GM23338 (cell line): ENCODE measurements at regions not wholly inside any gene's neighbourhood (a gene's known extent, or its start where the extent isn't known, plus 50 kb on each side); places are given as distances from the start of the nearest gene placed in this dataset.
"Not testable (repeated sequence)": the region's sequence is repeated elsewhere in the genome, so short reads cannot be mapped to it uniquely, and the experiment has no call there.

Source experiments
- CREB1 ChIP-seq: fragments of 250-450 bp; sonication (Bioruptor Pico); IDR thresholded peaks from 2 replicates; pipeline ENCODE4 v1.5.0; 2020; ENCODE audit warnings: low read depth, mild to moderate bottlenecking, moderate library complexity
- CTCF ChIP-seq, 2 experiments: fragments of 200-600 bp in 1 of 2; sonication (generic) in 1 of 2; conservative IDR thresholded peaks; 2 replicates each; pipeline versions ENCODE4 v1.5.1 to v1.6.1; 2016 to 2017; ENCODE audit warnings: antibody characterized with exemption in 2 of 2, low read depth in 2 of 2, mild to moderate bottlenecking in 2 of 2, moderate library complexity in 1 of 2
- ETS1 ChIP-seq: IDR thresholded peaks from 2 replicates; pipeline ENCODE4 v1.6.1; 2016; ENCODE audit warnings: antibody characterized with exemption
- EZH2 ChIP-seq: fragments of 200-600 bp; sonication (generic); IDR thresholded peaks from one replicate; pipeline ENCODE4 v1.8.0; 2017; ENCODE audit warnings: antibody characterized with exemption, mild to moderate bottlenecking, low read depth; ENCODE audit not compliant: unreplicated experiment
- EZH2phosphoT487 ChIP-seq: fragments of 200-600 bp; sonication (generic); IDR thresholded peaks from one replicate; pipeline ENCODE4 v1.8.1; 2018; ENCODE audit warnings: antibody characterized with exemption; ENCODE audit not compliant: unreplicated experiment
- JUNB ChIP-seq: IDR thresholded peaks from one replicate; pipeline ENCODE4 v1.6.1; 2016; ENCODE audit warnings: antibody characterized with exemption; ENCODE audit not compliant: unreplicated experiment
- NANOG ChIP-seq: IDR thresholded peaks from 2 replicates; pipeline ENCODE4 v1.6.1; 2016; ENCODE audit warnings: antibody characterized with exemption, borderline replicate concordance
- POLR2AphosphoS5 ChIP-seq: IDR thresholded peaks from 2 replicates; pipeline ENCODE4 v1.6.1; 2016; ENCODE audit warnings: antibody characterized with exemption, low read depth
- REST ChIP-seq: IDR thresholded peaks from one replicate; pipeline ENCODE4 v1.6.1; 2018; ENCODE audit warnings: antibody characterized with exemption; ENCODE audit not compliant: unreplicated experiment
- STAT1 ChIP-seq: IDR thresholded peaks from one replicate; pipeline ENCODE4 v1.6.1; 2016; ENCODE audit warnings: antibody characterized with exemption; ENCODE audit not compliant: unreplicated experiment
- ZNF114 ChIP-seq: fragments of 250-450 bp; sonication (Bioruptor Pico); IDR thresholded peaks from 2 replicates; pipeline ENCODE4 v1.5.0; 2020; ENCODE audit warnings: mild to moderate bottlenecking, moderate library complexity
- ZNF331 ChIP-seq: fragments of 250-450 bp; sonication (Bioruptor Pico); IDR thresholded peaks from 2 replicates; pipeline ENCODE4 v1.5.0; 2020; ENCODE audit warnings: low read depth, mild to moderate bottlenecking, moderate library complexity

- TF ChIP-seq CTCF (conservative IDR thresholded peaks at IDR 0.05; ENCODE audit: low read depth in 2 of 2); REST; POLR2AphosphoS5; EZH2; JUNB; ETS1; CREB1 (CRISPR knock-in tag); ZNF114; EZH2phosphoT487; ZNF331 (CRISPR knock-in tag); NANOG; STAT1: not testable (repeated sequence)
Measured at GRCh38 chr16:29270923-29271322, 135.6 kb downstream of the NPIPB11 start.
